Retinal pigment epithelial cell (primary cell): ENCODE measurements at regions not wholly inside any gene's neighbourhood (a gene's known extent, or its start where the extent isn't known, plus 50 kb on each side); places are given as distances from the start of the nearest gene placed in this dataset.

Experiments
- DNase-seq: peaks from one replicate; pipeline ENCODE4 v3.0.0-alpha.2; 2010; ENCODE audit warnings: low read depth
- H3K4me3 ChIP-seq: 2 replicates; pipeline ENCODE4 v1.5.1; 2011; ENCODE audit warnings: mild to moderate bottlenecking, low read length, control low read depth, moderate library complexity
- TF ChIP-seq, protein P1 (sequence below): conservative IDR thresholded peaks from 2 replicates; pipeline ENCODE4 v1.5.1; 2011; ENCODE audit warnings: low read depth, low read length, control low read depth, inconsistent platforms

DNA sequence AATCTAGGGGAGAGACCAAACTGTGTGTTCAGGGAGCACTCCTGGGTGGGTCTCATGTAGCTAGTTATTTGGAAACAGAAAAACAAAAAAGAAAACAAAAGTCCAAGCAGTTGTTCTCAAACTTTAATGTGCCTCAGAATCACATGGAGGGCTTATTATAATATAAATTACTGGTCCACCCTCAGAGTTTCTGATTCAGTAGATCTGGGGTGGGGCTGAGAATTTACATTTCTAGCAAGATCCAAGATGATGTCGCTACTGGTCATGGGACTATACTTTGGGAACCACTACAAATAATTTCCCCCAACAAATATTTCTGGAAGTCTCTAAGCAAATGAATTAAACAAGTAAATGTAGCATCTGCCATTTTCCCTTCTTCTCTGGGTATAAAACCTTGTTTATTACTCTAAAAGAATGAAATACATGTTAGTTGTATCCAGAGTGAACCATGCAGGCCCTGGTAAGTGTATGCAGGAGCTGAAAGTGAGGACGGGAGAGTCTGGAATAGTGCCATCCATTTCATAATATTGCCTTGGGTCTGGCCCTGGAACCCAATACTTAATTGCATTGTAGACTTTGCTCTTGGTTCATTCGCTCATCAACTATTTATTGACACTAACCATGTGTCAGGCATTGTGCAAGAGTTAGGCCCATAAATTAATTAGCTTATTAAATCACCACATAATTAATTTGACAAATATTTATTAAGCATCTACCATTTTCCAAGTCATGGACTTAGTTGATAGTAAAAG, 490.8 kb downstream of the EPM2A start:
- no peak overlapping the region for H3K4me3 ChIP-seq
- TF ChIP-seq, protein P1, sequence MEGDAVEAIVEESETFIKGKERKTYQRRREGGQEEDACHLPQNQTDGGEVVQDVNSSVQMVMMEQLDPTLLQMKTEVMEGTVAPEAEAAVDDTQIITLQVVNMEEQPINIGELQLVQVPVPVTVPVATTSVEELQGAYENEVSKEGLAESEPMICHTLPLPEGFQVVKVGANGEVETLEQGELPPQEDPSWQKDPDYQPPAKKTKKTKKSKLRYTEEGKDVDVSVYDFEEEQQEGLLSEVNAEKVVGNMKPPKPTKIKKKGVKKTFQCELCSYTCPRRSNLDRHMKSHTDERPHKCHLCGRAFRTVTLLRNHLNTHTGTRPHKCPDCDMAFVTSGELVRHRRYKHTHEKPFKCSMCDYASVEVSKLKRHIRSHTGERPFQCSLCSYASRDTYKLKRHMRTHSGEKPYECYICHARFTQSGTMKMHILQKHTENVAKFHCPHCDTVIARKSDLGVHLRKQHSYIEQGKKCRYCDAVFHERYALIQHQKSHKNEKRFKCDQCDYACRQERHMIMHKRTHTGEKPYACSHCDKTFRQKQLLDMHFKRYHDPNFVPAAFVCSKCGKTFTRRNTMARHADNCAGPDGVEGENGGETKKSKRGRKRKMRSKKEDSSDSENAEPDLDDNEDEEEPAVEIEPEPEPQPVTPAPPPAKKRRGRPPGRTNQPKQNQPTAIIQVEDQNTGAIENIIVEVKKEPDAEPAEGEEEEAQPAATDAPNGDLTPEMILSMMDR = no peak
- DNase-seq = no peak

DNA sequence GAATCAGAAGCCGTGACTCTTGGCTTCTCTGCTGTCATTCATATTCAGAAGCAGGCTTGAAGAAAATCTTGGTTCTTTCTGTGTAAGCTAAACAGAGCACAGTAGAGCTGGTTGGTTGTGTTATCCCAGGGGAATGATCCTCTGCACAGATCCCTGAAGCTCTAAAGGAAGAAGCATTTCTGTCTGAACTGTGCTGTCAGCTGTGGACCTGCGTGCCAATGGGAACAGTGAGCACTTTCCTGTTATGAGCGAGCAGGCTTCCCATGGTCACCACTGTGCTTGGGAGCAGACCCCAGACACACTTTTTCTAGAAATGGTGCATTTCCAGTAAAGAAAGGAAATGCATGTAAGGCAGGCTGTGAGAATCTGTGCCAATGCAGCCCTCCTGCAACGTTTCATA, 490.2 kb downstream of the EPM2A start:
- TF ChIP-seq, protein P1 = no peak
- no peak overlapping the region for H3K4me3 ChIP-seq
- no peak for DNase-seq

DNA sequence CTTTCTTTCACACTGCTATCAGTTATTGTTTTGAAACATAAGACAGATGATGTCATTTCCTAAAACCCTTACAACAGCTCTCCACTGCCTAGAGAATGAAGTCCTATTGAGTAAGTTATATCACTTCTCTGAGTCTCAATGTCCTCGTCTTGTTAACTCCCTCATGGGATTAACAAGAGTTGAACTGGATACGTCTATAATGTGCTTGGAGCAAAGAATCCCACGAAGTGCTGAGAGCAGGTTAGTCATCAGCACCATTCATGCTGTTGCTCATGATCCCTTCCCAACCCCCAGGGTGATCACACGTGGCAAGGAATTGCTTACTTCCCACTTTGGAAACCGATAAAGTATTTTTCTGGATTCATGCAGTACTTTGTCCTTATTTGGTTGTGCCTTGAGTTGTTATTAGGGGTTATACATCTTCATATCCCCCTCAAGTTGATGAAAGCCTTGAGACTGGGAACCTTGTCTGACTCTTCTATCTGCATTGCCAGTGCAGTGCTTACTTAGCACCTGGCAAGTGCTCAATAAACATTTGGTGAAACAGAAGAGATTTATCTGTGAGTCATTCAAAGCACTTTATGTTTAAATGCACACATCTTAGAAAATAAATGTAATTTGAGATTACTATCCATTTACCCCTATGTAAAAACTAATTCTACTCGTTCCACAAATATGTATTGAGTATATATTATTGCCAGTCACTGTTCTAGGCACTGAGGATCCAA, 487.5 kb downstream of the EPM2A start:
- DNase-seq = peak; percentile 88
- no peak overlapping the region for H3K4me3 ChIP-seq
- TF ChIP-seq, protein P1 = no peak

DNA sequence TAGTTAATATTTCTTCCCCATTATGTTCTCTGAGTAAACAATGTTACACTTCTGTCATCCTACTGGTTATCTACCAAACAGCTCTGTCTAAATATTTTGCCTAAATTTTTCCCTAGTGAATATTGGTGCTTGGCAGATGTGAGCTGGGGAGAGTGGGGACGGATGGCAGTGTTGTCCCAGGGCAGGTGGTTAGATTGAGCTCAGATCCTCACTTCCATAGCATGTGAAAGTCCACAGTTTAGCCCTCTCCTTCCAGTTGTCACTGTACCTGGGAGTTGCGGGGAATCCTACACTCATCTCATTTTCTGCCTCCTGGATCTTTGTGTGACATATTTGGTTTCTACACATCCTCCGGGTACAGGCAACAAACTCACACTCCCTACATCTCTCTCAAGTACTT, 484.9 kb downstream of the EPM2A start:
- TF ChIP-seq, protein P1 = no peak
- H3K4me3 ChIP-seq = no peak overlapping the region
- DNase-seq = no peak

DNA sequence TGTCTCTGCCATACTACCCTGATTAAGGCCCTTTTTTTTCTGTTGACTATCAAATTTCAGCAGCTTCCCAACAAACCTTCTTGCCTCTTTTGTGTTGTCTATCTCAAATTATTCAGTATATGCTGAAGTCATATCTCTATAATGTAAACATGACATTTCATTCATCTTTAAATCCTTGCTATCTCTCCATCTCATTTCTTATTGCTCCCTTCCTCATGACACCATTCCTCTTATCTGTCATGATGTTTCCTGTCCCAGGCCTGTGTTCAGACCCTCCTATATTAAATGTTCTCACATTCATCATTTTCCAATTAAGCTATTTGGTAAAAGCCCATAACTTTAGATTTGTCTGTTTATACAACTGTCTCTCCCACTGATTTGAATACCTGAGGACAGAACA, 482.6 kb downstream of the EPM2A start:
- TF ChIP-seq, protein P1 = no peak
- DNase-seq = no peak

DNA sequence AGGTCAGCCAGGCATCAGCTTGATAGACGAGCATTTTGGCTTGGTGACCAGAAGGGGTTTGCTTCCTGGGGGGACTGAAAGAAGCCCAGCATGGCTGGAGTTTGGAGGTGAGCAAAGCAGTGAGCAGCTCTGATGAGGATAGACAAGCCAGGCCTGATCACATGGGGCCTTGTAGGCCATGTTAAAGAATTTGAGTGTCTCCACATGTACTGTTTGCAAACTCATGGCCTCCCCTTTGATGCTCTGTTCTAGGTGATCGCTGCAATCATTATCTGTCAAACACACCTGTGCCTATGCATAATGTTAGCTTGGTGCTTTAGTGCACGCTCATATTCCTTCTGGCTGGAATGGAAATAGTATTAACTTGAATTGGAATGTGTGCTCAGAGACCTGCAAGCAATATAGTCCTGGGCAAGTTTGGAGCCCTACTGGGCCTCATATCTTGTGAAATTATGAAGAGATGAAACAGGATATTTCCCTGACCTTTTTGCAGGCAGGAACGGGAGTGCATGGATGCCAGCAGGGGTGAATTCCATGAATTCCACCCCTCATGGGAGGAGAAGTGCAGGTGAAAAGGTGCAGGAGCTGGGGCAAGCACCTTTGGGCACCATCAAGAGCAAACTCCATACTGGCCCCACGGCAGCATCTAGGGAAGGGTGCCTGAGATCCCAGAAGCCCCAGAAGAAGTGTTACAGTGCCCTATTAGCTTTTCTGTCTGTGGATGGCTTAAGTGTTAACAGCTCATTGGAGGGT, 480.5 kb downstream of the EPM2A start:
- TF ChIP-seq, protein P1 = no peak
- H3K4me3 ChIP-seq = no peak overlapping the region
- no peak for DNase-seq

More for the DNA sequence above, 482.6 kb downstream of the EPM2A start:
- H3K4me3 ChIP-seq = no peak overlapping the region
